ENCODE measurements at regions not wholly inside any gene's neighbourhood (a gene's known extent, or its start where the extent isn't known, plus 50 kb on each side); places are given as distances from the start of the nearest gene placed in this dataset.

DNA sequence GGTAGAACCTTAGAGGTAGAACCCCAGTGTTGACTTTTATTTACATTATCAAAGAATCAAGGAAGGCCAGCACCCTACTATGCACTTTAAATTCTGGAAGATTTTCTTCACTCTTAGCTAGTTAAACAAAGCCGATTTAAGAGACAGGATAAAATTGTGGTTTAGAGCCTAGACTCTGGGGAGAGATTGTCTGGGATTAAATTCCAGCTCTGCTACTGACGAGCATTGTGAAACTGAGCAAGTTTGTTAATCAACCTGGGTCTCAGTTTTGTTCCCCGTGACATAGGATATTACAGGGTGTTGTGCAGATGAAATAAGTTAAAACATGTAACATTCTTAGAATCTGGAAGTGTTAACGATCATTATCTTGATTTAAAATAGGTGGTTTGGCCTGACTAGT is 83.5 kb downstream of the FEM1C start:
- H3K27ac Mint-ChIP-seq (ENCODE audit: unreplicated experiment): no peak overlapping the region
- H3K4me1 Mint-ChIP-seq (ENCODE audit: unreplicated experiment): peaks cover 8% of the 10 kb centered on the region
- no peak overlapping the region for H3K4me3 Mint-ChIP-seq (ENCODE audit: unreplicated experiment)
- H3K36me3 Mint-ChIP-seq (ENCODE audit: unreplicated experiment): no peaks in the 10 kb centered on the region
- H3K9me3 Mint-ChIP-seq (ENCODE audit: unreplicated experiment): no peaks in the 10 kb centered on the region
- no peak for DNase-seq (ENCODE audit: extremely low spot score, unreplicated experiment)
- TF ChIP-seq, protein P1, sequence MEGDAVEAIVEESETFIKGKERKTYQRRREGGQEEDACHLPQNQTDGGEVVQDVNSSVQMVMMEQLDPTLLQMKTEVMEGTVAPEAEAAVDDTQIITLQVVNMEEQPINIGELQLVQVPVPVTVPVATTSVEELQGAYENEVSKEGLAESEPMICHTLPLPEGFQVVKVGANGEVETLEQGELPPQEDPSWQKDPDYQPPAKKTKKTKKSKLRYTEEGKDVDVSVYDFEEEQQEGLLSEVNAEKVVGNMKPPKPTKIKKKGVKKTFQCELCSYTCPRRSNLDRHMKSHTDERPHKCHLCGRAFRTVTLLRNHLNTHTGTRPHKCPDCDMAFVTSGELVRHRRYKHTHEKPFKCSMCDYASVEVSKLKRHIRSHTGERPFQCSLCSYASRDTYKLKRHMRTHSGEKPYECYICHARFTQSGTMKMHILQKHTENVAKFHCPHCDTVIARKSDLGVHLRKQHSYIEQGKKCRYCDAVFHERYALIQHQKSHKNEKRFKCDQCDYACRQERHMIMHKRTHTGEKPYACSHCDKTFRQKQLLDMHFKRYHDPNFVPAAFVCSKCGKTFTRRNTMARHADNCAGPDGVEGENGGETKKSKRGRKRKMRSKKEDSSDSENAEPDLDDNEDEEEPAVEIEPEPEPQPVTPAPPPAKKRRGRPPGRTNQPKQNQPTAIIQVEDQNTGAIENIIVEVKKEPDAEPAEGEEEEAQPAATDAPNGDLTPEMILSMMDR (IDR thresholded peaks at IDR 0.05): no peak
- H3K27me3 Mint-ChIP-seq (ENCODE audit: unreplicated experiment): peaks cover 11% of the 10 kb centered on the region

DNA sequence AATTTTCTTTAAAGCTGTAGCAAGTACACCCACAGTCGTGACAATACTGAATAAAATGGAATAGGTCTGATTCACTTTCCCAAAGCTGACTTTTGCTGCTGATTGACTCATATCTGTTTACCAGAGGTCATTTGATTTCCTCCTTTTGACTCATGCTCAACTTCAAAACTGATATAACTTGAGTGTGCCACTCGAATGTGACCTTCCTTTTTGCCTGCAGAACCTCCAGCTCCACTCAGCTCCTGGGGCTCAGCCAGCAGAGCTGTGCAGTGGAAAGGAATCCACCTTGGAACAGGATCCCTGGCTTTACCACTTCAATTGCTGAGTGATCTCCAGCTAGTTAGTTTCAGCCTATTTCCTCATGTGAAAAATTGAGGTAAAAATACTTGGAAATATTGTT is 84.1 kb downstream of the FEM1C start:
- no peaks in the 10 kb centered on the region for H3K9me3 Mint-ChIP-seq (ENCODE audit: unreplicated experiment)
- H3K27me3 Mint-ChIP-seq (ENCODE audit: unreplicated experiment): peaks cover 7% of the 10 kb centered on the region
- H3K4me3 Mint-ChIP-seq (ENCODE audit: unreplicated experiment): no peak overlapping the region
- H3K4me1 Mint-ChIP-seq (ENCODE audit: unreplicated experiment): peaks cover 8% of the 10 kb centered on the region
- no peaks in the 10 kb centered on the region for H3K36me3 Mint-ChIP-seq (ENCODE audit: unreplicated experiment)
- no peak overlapping the region for H3K27ac Mint-ChIP-seq (ENCODE audit: unreplicated experiment)
- DNase-seq (ENCODE audit: extremely low spot score, unreplicated experiment): no peak
- TF ChIP-seq, protein P1 (IDR thresholded peaks at IDR 0.05): no peak

DNA sequence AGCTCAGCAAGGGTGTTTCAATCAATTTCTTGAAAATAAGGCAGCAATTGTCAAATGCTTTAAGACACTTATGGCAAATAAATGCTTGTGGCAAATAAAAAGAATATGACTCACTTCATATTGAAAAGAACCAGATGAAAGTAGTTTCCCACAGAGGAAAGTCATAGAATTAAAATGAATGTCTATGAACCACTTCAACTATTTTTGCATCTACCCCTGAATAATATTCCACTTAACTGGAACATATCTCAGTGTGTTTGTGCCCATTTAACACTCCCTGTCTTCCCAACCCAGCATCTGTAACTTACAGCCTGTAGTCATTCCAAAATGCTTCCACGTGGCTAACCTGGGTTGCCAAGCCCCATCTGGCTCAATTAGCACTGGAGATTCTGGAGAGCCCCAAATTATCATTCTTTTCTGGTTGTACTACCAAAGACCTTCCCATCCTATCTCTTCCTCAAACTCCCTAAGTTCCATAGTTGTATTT is 84.7 kb downstream of the FEM1C start:
- H3K4me3 Mint-ChIP-seq (ENCODE audit: unreplicated experiment): no peak overlapping the region
- H3K27ac Mint-ChIP-seq (ENCODE audit: unreplicated experiment): no peak overlapping the region
- TF ChIP-seq, protein P1 (IDR thresholded peaks at IDR 0.05): no peak
- H3K36me3 Mint-ChIP-seq (ENCODE audit: unreplicated experiment): no peaks in the 10 kb centered on the region
- no peak for DNase-seq (ENCODE audit: extremely low spot score, unreplicated experiment)
- H3K9me3 Mint-ChIP-seq (ENCODE audit: unreplicated experiment): no peaks in the 10 kb centered on the region
- peaks cover 8% of the 10 kb centered on the region for H3K4me1 Mint-ChIP-seq (ENCODE audit: unreplicated experiment)
- peaks cover 5% of the 10 kb centered on the region for H3K27me3 Mint-ChIP-seq (ENCODE audit: unreplicated experiment)

DNA sequence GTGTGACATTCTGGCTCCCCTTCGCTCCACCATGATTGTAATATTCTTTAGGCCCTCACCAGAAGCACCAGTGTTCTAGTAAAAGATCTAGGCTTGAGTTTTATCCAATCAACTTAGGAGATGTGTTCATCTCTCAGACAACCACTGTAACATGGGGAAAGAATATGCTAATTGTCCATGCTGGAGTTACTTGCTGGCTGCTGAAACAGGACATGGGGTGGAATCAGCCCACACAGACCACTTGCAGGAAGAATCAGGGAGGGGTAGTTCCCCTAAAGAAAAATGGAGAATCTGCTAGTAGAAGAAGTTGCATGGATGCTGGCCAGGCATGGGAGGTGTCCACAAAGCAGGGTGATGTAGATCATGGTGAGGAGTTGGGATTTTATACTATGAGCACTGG is 86.2 kb downstream of the FEM1C start:
- TF ChIP-seq, protein P1 (IDR thresholded peaks at IDR 0.05): no peak
- no peak overlapping the region for H3K27ac Mint-ChIP-seq (ENCODE audit: unreplicated experiment)
- DNase-seq (ENCODE audit: extremely low spot score, unreplicated experiment): no peak
- H3K4me3 Mint-ChIP-seq (ENCODE audit: unreplicated experiment): no peak overlapping the region
- H3K27me3 Mint-ChIP-seq (ENCODE audit: unreplicated experiment): peaks cover under 1% of the 10 kb centered on the region
- no peaks in the 10 kb centered on the region for H3K36me3 Mint-ChIP-seq (ENCODE audit: unreplicated experiment)
- H3K9me3 Mint-ChIP-seq (ENCODE audit: unreplicated experiment): no peaks in the 10 kb centered on the region
- peaks cover 8% of the 10 kb centered on the region for H3K4me1 Mint-ChIP-seq (ENCODE audit: unreplicated experiment)

DNA sequence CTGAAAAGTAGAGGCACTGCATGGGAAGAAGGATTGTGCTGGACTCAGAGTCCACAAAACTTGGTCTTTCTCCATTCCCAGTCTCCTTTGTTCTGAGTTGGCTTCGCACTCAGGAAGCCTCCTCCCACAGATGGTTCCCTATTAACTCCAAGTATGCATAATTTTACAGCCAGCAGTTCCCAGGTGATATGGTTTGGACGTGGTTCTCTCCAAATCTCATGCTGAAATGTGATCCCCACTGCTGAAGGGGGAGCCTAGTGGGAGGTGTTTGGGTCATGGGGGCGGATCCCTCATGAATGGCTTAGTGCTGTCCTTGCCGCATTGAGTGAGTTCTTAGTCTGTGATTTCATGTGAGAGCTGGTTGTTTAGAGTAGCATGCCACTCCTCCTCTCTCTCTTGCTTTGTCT is 86.6 kb downstream of the FEM1C start:
- Mint-ChIP-seq H3K36me3 (ENCODE audit: unreplicated experiment) (no peaks in the 10 kb centered on the region), H3K27me3 (ENCODE audit: unreplicated experiment) (no peaks in the 10 kb centered on the region), H3K9me3 (ENCODE audit: unreplicated experiment) (no peaks in the 10 kb centered on the region), H3K4me3 (ENCODE audit: unreplicated experiment) (no peak overlapping the region), H3K27ac (ENCODE audit: unreplicated experiment) (no peak overlapping the region), H3K4me1 (ENCODE audit: unreplicated experiment) (peaks cover 8% of the 10 kb centered on the region)
- TF ChIP-seq, protein P1 (IDR thresholded peaks at IDR 0.05): no peak
- no peak for DNase-seq (ENCODE audit: extremely low spot score, unreplicated experiment)

Measured in osteocyte (in vitro differentiated cells).